Upper lobe of left lung (tissue), 6 donors: ENCODE measurements at regions not wholly inside any gene's neighbourhood (a gene's known extent, or its start where the extent isn't known, plus 50 kb on each side); places are given as distances from the start of the nearest gene placed in this dataset.
"Not testable (repeated sequence)": the region's sequence is repeated elsewhere in the genome, so short reads cannot be mapped to it uniquely, and the experiment has no call there.

ENCODE experiments used
- ATAC-seq, 2 donors: fragments of 200-7000 bp; cut with Tn5 transposase; one replicate each; pipeline ENCODE4 v1.9.1; 2022; ENCODE audit warnings: mild to moderate bottlenecking in 2 of 2, moderate library complexity in 2 of 2; ENCODE audit not compliant: low FRiP score in 2 of 2
- DNase-seq, 2 donors: peaks; one replicate each; pipeline ENCODE4 v3.0.0-alpha.2; 2019 to 2020
- H3K27ac ChIP-seq, 4 donors: fragments of 200-600 bp; sonication (generic); one replicate each; pipeline ENCODE4 v1.5.1; 2016 to 2019
- H3K27me3 ChIP-seq, 4 donors: fragments of 200-600 bp; sonication (generic); one replicate each; pipeline ENCODE4 v1.5.1; 2017 to 2019
- H3K36me3 ChIP-seq, 4 donors: fragments of 200-600 bp; sonication (generic); one replicate each; pipeline ENCODE4 v1.5.1; 2016 to 2019
- H3K4me1 ChIP-seq, 4 donors: fragments of 200-600 bp; sonication (generic); one replicate each; pipeline ENCODE4 v1.5.1; 2018 to 2019
- H3K4me3 ChIP-seq, 4 donors: fragments of 200-600 bp; sonication (generic); one replicate each; pipeline ENCODE4 v1.5.1; 2017 to 2019; ENCODE audit warnings: mild to moderate bottlenecking in 2 of 4, moderate library complexity in 1 of 4
- H3K9me3 ChIP-seq, 4 donors: fragments of 200-600 bp; sonication (generic); one replicate each; pipeline ENCODE4 v1.5.1; 2018 to 2019
- EP300 ChIP-seq, 4 donors: sonication (generic); formaldehyde crosslinking; IDR thresholded peaks; one replicate each; pipeline ENCODE4 v1.5.1; 2017; ENCODE audit warnings: antibody characterized with exemption in 4 of 4, control low read depth in 2 of 4
- POLR2A ChIP-seq, 4 donors: fragments of 450-650 bp; IDR thresholded peaks; one replicate each; pipeline ENCODE4 v1.5.1; 2016 to 2017; ENCODE audit warnings: antibody characterized with exemption in 4 of 4, mild to moderate bottlenecking in 2 of 4
- POLR2AphosphoS5 ChIP-seq, 2 donors: sonication (generic); formaldehyde crosslinking; IDR thresholded peaks; one replicate each; pipeline ENCODE4 v1.5.1; 2017; ENCODE audit warnings: antibody characterized with exemption in 2 of 2
- WGBS, 2 donors: methylation state at CpG; one replicate each; pipeline ENCODE4 v1.1.5; 2017 to 2018; 5-methylcytosine and 5-hydroxymethylcytosine counted together
- TF ChIP-seq, protein P1 (sequence below), 6 experiments: fragments of 450-650 bp in 4 of 6; fragments of 200-600 bp in 2 of 6; sonication (generic) in 2 of 6; IDR thresholded peaks; one replicate each; pipeline ENCODE4 v1.5.1; 2016 to 2019; ENCODE audit warnings: antibody characterized with exemption in 6 of 6
- donor health status: DM: no; HTN: no; CAD: no; lungs with moderate emphysema.
- donor health status: DM: no; HTN: yes; CAD: no; lungs with severe emphysema.

- Histone ChIP-seq H3K4me1 (no peaks in the 10 kb centered on the region), H3K27ac (no peak overlapping the region), H3K36me3 (no peaks in the 10 kb centered on the region), H3K4me3 (no peak overlapping the region), H3K27me3 (no peaks in the 10 kb centered on the region), H3K9me3 (no peaks in the 10 kb centered on the region)
- no peak for DNase-seq
- TF ChIP-seq, protein P1, sequence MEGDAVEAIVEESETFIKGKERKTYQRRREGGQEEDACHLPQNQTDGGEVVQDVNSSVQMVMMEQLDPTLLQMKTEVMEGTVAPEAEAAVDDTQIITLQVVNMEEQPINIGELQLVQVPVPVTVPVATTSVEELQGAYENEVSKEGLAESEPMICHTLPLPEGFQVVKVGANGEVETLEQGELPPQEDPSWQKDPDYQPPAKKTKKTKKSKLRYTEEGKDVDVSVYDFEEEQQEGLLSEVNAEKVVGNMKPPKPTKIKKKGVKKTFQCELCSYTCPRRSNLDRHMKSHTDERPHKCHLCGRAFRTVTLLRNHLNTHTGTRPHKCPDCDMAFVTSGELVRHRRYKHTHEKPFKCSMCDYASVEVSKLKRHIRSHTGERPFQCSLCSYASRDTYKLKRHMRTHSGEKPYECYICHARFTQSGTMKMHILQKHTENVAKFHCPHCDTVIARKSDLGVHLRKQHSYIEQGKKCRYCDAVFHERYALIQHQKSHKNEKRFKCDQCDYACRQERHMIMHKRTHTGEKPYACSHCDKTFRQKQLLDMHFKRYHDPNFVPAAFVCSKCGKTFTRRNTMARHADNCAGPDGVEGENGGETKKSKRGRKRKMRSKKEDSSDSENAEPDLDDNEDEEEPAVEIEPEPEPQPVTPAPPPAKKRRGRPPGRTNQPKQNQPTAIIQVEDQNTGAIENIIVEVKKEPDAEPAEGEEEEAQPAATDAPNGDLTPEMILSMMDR (IDR thresholded peaks at IDR 0.05) = no peak
- TF ChIP-seq POLR2AphosphoS5 (IDR thresholded peaks at IDR 0.05) (no peak), EP300 (IDR thresholded peaks at IDR 0.05) (no peak), POLR2A (IDR thresholded peaks at IDR 0.05) (no peak)
- ATAC-seq = no peak
- 94 to 100% methylated on average over 1 of the region's 1 CpG for WGBS, 2 donors
These were observed 430.0 kb downstream of the STK39 start for GRCh38 chr2:167817422-167817821.

GRCh38 chr2:167816874-167817290 is 430.5 kb downstream of the STK39 start:
- H3K4me1 ChIP-seq = no peaks in the 10 kb centered on the region
- ATAC-seq (no peak), DNase-seq (no peak)
- H3K4me3 ChIP-seq = no peak overlapping the region
- no peak overlapping the region for H3K27ac ChIP-seq
- WGBS, 2 donors = 6 to 23% methylated on average over 1 of the region's 1 CpG
- H3K36me3 ChIP-seq = no peaks in the 10 kb centered on the region
- no peaks in the 10 kb centered on the region for H3K9me3 ChIP-seq
- H3K27me3 ChIP-seq = no peaks in the 10 kb centered on the region
- TF ChIP-seq POLR2AphosphoS5 (IDR thresholded peaks at IDR 0.05) (no peak), EP300 (IDR thresholded peaks at IDR 0.05) (no peak), POLR2A (IDR thresholded peaks at IDR 0.05) (no peak)
- TF ChIP-seq, protein P1 (IDR thresholded peaks at IDR 0.05) = no peak

DNA sequence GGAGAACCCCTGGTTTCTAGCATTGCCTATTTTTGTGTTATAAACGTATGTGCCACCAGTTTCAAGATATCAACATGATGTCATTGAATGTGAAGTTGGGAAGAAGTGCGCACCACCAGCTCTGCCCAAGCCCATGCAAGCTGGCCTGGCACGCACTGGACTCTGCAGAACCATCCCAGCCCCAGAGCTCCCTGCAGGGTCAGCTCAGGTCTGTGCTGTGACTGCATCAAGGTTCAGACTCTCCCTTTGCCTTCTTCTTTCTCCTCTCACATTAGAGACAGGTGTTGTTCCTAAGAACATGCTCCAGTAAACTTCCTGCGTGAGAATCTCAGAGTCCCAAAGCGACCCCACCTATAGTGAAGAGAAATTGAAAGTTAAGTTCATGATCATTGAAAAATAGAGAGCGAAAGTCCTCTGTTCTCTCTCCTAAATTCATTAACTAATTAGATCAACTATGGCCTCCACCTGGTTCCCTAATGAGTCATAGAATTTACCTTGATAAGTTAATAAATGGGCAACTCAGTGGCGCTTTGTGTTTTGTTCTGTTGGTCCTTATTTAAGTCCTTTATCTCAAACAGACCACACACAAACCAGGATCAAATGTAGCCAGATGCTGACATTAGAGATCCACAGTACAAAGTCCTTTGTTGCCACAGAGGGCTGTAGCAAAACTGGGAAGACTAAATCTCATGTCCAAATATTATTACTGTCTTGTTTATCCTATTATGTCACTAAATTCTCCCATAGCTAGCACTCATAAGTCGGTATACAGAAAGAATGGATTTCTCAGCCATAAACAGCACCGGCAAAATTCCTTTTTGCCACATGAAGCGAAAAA is 432.3 kb downstream of the STK39 start:
- Histone ChIP-seq H3K27ac (no peak overlapping the region), H3K27me3 (no peaks in the 10 kb centered on the region), H3K9me3 (no peaks in the 10 kb centered on the region), H3K36me3 (no peaks in the 10 kb centered on the region), H3K4me1 (no peaks in the 10 kb centered on the region), H3K4me3 (no peak overlapping the region)
- no peak for ATAC-seq
- DNase-seq = no peak
- TF ChIP-seq POLR2A (IDR thresholded peaks at IDR 0.05) (no peak), EP300 (IDR thresholded peaks at IDR 0.05) (no peak), POLR2AphosphoS5 (IDR thresholded peaks at IDR 0.05) (no peak)
- TF ChIP-seq, protein P1 (IDR thresholded peaks at IDR 0.05) = no peak
- WGBS, 2 donors = 82 to 89% methylated on average over 10 of the region's 10 CpGs

DNA sequence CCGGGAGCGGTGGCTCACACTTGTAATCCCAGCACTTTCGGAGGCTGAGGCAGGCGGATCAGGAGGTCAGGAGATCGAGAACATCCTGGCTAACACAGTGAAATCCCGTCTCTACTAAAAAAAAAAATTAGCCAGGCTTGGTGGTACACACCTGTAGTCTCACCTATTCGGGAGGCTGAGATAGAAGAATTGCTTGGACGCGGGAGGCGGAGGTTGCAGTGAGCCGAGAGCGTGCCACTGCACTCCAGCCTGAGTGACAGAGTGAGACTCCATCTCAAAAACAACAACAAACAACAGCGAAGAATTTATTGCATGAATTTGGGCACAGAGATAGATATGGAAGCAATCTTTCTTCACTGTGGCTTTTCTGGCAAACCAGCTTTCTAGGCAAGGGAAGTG is 432.9 kb downstream of the STK39 start:
- not testable (repeated sequence) for H3K36me3 ChIP-seq, H3K27me3 ChIP-seq, H3K9me3 ChIP-seq, H3K27ac ChIP-seq, H3K4me3 ChIP-seq, H3K4me1 ChIP-seq, ATAC-seq
- 94 to 95% methylated on average over 13 of the region's 13 CpGs for WGBS, 2 donors
- peak in 1 of 2 donors; percentile 22 for DNase-seq

- not testable (repeated sequence) for H3K36me3 ChIP-seq, H3K27ac ChIP-seq, H3K4me1 ChIP-seq, H3K27me3 ChIP-seq, H3K4me3 ChIP-seq, ATAC-seq, H3K9me3 ChIP-seq
- peak in 1 of 2 donors; percentile 24 for DNase-seq
- WGBS, 2 donors = 87 to 92% methylated on average over 6 to 8 of the region's 9 CpGs
These were observed 437.6 kb downstream of the STK39 start for GRCh38 chr2:167809799-167810198.

GRCh38 chr2:167803449-167803988 is 443.9 kb downstream of the STK39 start:
- DNase-seq (no peak), ATAC-seq (no peak)
- no peaks in the 10 kb centered on the region for H3K4me1 ChIP-seq
- no peak overlapping the region for H3K4me3 ChIP-seq
- TF ChIP-seq POLR2AphosphoS5 (IDR thresholded peaks at IDR 0.05) (no peak), POLR2A (IDR thresholded peaks at IDR 0.05) (no peak), EP300 (IDR thresholded peaks at IDR 0.05) (no peak)
- TF ChIP-seq, protein P1 (IDR thresholded peaks at IDR 0.05) = no peak
- no peaks in the 10 kb centered on the region for H3K36me3 ChIP-seq
- no peaks in the 10 kb centered on the region for H3K9me3 ChIP-seq
- WGBS, 2 donors = 80 to 84% methylated on average over 8 of the region's 8 CpGs
- no peak overlapping the region for H3K27ac ChIP-seq
- no peaks in the 10 kb centered on the region for H3K27me3 ChIP-seq
